GM12874 (cell line): ENCODE measurements at regions not wholly inside any gene's neighbourhood (a gene's known extent, or its start where the extent isn't known, plus 50 kb on each side); places are given as distances from the start of the nearest gene placed in this dataset.

Experiments
- TF ChIP-seq, protein P1 (sequence below): IDR thresholded peaks from 2 replicates; pipeline ENCODE4 v1.5.1; 2011; ENCODE audit warnings: low read depth, mild to moderate bottlenecking, control low read depth, low read length, moderate library complexity; ENCODE audit not compliant: insufficient read depth

DNA sequence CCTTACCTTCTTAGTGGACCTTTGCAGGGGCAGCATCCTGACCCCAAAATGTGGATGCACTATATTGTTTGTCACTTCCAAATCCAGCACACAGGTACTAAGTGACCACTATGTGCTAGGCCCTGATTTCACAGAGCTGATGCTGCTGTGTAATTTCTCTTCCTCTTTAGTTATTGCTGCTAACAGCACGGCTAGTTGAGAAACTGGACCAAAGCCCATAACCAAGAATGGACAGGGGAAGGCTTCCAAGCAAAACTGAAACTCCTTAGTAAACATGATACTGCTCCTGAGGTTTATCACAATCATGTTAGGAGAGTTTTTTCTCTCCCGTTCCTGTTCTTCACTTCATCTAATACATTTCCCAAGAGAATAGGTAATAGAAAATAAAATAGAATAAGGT is 172.9 kb upstream of the TTC29 start:
- TF ChIP-seq, protein P1, sequence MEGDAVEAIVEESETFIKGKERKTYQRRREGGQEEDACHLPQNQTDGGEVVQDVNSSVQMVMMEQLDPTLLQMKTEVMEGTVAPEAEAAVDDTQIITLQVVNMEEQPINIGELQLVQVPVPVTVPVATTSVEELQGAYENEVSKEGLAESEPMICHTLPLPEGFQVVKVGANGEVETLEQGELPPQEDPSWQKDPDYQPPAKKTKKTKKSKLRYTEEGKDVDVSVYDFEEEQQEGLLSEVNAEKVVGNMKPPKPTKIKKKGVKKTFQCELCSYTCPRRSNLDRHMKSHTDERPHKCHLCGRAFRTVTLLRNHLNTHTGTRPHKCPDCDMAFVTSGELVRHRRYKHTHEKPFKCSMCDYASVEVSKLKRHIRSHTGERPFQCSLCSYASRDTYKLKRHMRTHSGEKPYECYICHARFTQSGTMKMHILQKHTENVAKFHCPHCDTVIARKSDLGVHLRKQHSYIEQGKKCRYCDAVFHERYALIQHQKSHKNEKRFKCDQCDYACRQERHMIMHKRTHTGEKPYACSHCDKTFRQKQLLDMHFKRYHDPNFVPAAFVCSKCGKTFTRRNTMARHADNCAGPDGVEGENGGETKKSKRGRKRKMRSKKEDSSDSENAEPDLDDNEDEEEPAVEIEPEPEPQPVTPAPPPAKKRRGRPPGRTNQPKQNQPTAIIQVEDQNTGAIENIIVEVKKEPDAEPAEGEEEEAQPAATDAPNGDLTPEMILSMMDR, result no peak

GRCh38 chr4:147122685-147123084 is 177.0 kb upstream of the TTC29 start:
- TF ChIP-seq, protein P1, result no peak

DNA sequence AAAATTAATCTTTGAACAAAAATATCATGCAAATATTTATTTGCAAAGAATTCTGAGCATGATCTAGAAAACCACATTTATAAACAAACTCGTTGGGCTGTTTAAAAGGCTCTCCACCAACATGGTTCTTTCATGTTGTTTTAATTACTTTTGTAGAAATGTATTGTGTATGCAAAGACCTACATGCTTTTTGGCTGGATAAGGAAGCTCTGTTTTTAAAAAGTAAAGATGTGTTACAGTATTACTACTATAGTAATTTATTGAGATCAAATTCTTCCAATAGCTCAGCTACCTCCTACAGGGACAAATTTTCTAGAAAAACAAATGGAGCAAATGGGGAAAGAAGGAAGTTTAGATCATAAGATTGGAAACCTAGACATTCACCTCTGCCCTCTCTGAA is 177.5 kb upstream of the TTC29 start:
- TF ChIP-seq, protein P1, result no peak

GRCh38 chr4:147128787-147129186 is 183.1 kb upstream of the TTC29 start:
- TF ChIP-seq, protein P1, result no peak

DNA sequence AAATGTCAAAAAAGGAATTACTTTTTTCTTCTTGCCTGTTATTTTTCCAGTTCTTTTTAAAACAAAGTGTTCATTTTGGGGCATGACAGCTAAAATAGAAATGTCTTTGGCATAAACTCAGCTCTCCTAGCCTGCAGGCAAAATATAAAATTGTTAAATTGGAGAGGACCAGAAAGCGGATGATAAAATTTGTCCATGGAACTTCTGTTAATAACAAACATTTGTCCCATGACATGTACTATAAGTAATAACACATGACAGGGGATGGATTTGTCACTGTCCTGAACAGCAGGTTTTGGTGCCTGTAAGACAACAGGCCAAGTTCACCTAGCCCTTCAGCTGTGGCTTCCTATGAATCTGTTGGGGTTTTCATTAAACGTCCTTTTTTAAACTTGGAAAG is 184.0 kb upstream of the TTC29 start:
- TF ChIP-seq, protein P1, result no peak

- TF ChIP-seq, protein P1, result no peak
These were observed 189.0 kb upstream of the TTC29 start for GRCh38 chr4:147134536-147135210.

DNA sequence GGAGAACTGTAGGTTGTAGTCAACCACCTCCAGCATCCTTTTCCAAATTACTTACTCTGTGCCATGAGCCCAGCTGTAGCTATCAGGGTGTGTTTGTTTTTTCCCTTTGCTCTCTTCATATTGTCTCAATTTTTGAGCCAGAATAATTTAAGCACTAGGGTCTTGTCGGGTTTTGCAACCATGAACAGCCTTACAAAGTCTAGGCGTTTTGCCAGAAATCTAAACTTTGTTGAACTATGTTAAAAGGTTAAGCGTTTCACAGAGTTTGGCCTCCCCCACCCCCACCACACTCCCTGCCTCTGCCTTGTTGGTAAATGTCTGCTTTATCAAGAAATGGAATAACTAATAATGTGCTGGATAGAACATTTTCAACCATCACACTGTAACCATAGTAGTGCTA is 190.6 kb upstream of the TTC29 start:
- TF ChIP-seq, protein P1, result no peak
